ENCODE measurements at regions not wholly inside any gene's neighbourhood (a gene's known extent, or its start where the extent isn't known, plus 50 kb on each side); places are given as distances from the start of the nearest gene placed in this dataset.

DNA sequence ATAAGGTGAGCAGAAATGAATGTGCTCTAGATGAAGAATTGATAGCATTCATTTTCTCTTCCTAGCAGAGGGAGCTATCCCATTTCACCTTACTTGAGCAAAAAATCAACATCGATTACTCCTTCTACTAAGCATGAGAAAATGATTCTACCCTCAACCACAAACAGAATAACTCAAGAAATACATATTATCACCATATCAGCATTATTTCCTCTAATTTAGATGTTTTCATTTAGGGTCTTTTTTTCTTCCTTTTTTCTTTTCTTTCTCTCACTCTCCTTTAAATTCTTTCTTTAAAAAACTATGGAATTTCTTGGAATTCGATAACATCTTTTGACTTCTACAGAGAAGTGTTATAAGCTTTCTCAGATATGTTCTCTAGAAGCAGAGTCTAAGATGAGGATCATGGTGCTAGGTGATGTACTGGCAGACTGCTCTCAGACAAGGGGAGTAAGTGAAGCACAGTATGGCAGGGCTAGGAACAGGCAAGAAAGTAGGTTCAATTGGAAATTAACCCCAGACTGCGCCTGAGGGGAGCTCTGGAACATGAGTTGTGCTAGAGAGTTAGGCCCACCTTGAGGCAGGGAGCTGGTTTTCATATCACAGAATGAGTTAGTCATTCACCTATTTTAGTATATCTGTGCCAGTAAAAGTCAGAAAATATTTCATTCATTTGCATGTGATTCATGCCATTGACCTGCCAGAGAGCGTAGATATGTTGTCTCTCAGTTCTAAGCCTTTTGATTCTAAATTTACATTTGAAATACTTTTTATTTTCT is 279.2 kb upstream of the KCNH8 start:
- no peaks in the 10 kb centered on the region for H3K27me3 Mint-ChIP-seq (ENCODE audit: insufficient read depth, unreplicated experiment)

DNA sequence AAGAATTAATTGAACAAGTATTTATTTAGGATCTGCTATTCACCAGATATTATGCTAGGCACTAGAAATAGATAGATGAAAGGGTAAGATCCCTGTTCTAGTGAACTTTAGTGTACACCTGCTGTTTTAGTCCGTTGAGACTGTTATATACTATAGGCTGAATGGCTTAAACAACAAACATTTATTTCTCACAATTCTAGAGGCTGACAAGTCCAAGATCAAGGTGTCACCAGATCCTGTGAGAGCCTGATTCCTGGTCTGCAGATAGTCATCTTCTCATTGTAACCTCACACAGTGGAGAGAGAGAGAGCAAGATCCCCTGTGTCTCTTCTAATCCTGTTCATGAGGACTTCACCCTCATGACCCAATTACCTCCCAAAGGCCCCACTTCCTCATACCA is 281.4 kb upstream of the KCNH8 start:
- H3K27me3 Mint-ChIP-seq (ENCODE audit: insufficient read depth, unreplicated experiment): no peaks in the 10 kb centered on the region
- no TSS peak for BruUV-seq (replicated peaks)
- intact Hi-C loops (cut with micrococcal nuclease; ENCODE audit: unreplicated experiment): no loop called here
- CTCF ChIA-PET: no interaction called here
- no peak overlapping the region for H3K27ac Mint-ChIP-seq (ENCODE audit: unreplicated experiment)
- Histone ChIP-seq H3K4me1 (no peaks in the 10 kb centered on the region), H3K9me3 (no peaks in the 10 kb centered on the region), H3K36me3 (ENCODE audit: control insufficient read depth, insufficient read depth, low read length) (no peaks in the 10 kb centered on the region), H3K27me3 (replicated peaks; ENCODE audit: control insufficient read depth, insufficient read depth, low read length) (no peaks in the 10 kb centered on the region), H3K4me3 (ENCODE audit: low read depth, low read length) (no peak overlapping the region)
- TF ChIP-seq, protein P1, sequence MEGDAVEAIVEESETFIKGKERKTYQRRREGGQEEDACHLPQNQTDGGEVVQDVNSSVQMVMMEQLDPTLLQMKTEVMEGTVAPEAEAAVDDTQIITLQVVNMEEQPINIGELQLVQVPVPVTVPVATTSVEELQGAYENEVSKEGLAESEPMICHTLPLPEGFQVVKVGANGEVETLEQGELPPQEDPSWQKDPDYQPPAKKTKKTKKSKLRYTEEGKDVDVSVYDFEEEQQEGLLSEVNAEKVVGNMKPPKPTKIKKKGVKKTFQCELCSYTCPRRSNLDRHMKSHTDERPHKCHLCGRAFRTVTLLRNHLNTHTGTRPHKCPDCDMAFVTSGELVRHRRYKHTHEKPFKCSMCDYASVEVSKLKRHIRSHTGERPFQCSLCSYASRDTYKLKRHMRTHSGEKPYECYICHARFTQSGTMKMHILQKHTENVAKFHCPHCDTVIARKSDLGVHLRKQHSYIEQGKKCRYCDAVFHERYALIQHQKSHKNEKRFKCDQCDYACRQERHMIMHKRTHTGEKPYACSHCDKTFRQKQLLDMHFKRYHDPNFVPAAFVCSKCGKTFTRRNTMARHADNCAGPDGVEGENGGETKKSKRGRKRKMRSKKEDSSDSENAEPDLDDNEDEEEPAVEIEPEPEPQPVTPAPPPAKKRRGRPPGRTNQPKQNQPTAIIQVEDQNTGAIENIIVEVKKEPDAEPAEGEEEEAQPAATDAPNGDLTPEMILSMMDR (IDR thresholded peaks at IDR 0.05; ENCODE audit: insufficient read depth in 1 of 2, low read depth in 1 of 2, low read length in 1 of 2, severe bottlenecking in 1 of 2, unreplicated experiment in 1 of 2): no peak
- no peaks in the 10 kb centered on the region for H3K36me3 Mint-ChIP-seq (ENCODE audit: insufficient read depth, unreplicated experiment)
- no peaks in the 10 kb centered on the region for H3K4me1 Mint-ChIP-seq (ENCODE audit: low read depth, unreplicated experiment)
- no peak overlapping the region for H3K4me3 Mint-ChIP-seq (ENCODE audit: unreplicated experiment)
- H3K9me3 Mint-ChIP-seq (ENCODE audit: unreplicated experiment): no peaks in the 10 kb centered on the region
- DNase-seq: no peak
- POLR2A ChIA-PET: no interaction called here

More for the DNA sequence above, 279.2 kb upstream of the KCNH8 start:
- intact Hi-C loops (cut with micrococcal nuclease; ENCODE audit: unreplicated experiment): no loop called here
- H3K36me3 Mint-ChIP-seq (ENCODE audit: insufficient read depth, unreplicated experiment): no peaks in the 10 kb centered on the region
- DNase-seq: no peak
- TF ChIP-seq, protein P1 (IDR thresholded peaks at IDR 0.05; ENCODE audit: insufficient read depth in 1 of 2, low read depth in 1 of 2, low read length in 1 of 2, severe bottlenecking in 1 of 2, unreplicated experiment in 1 of 2): no peak
- no peaks in the 10 kb centered on the region for H3K4me1 Mint-ChIP-seq (ENCODE audit: low read depth, unreplicated experiment)
- H3K9me3 Mint-ChIP-seq (ENCODE audit: unreplicated experiment): no peaks in the 10 kb centered on the region
- CTCF ChIA-PET: no interaction called here
- no peaks in the 10 kb centered on the region for H3K4me1 ChIP-seq
- no peak overlapping the region for H3K4me3 ChIP-seq (ENCODE audit: low read depth, low read length)
- no peaks in the 10 kb centered on the region for H3K9me3 ChIP-seq
- H3K4me3 Mint-ChIP-seq (ENCODE audit: unreplicated experiment): no peak overlapping the region
- H3K27ac Mint-ChIP-seq (ENCODE audit: unreplicated experiment): no peak overlapping the region
- BruUV-seq (replicated peaks): no TSS peak
- no peaks in the 10 kb centered on the region for H3K36me3 ChIP-seq (ENCODE audit: control insufficient read depth, insufficient read depth, low read length)
- H3K27me3 ChIP-seq (replicated peaks; ENCODE audit: control insufficient read depth, insufficient read depth, low read length): no peaks in the 10 kb centered on the region
- POLR2A ChIA-PET: no interaction called here

DNA sequence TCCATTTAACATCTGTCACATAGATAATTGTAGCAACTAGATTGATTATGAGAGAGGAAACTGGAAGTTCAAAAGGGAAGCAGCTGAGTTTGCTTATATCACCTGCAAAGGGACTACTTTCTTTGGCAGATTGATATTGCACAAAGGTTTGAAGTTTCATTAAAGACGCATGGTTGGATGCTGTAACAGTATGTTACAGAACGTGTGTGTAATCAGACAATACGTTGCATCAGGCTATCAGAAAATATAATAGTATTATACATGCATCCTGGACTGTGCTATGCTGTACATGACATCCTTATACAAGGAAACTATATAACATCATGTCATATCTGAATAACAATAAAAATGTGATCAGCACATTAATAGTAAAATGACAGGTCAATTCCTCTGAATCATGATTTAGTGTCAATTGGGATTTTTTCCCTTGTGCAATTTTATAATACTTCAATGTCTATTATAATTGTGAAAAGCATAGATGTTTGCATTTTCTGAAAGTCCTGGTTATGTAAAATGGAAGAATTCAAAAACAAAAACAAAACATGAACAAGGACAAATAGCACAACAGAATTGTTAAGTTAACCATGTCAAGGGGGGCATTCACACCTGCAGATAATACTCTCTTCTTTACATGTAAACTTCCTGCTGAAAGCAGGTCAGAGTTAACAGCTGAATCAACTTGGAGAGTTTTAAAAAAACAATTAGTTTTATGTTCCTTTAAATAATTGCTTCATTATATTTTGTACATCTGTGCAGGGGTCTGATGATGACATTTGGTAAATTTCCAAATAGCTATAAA is 283.2 kb upstream of the KCNH8 start:
- Histone ChIP-seq H3K36me3 (ENCODE audit: control insufficient read depth, insufficient read depth, low read length) (no peaks in the 10 kb centered on the region), H3K4me3 (ENCODE audit: low read depth, low read length) (no peak overlapping the region), H3K27me3 (replicated peaks; ENCODE audit: control insufficient read depth, insufficient read depth, low read length) (no peaks in the 10 kb centered on the region), H3K9me3 (no peaks in the 10 kb centered on the region), H3K4me1 (no peaks in the 10 kb centered on the region)
- DNase-seq: no peak
- Mint-ChIP-seq H3K27me3 (ENCODE audit: insufficient read depth, unreplicated experiment) (no peaks in the 10 kb centered on the region), H3K4me3 (ENCODE audit: unreplicated experiment) (no peak overlapping the region), H3K27ac (ENCODE audit: unreplicated experiment) (no peak overlapping the region), H3K9me3 (ENCODE audit: unreplicated experiment) (no peaks in the 10 kb centered on the region), H3K4me1 (ENCODE audit: low read depth, unreplicated experiment) (no peaks in the 10 kb centered on the region), H3K36me3 (ENCODE audit: insufficient read depth, unreplicated experiment) (no peaks in the 10 kb centered on the region)
- ChIA-PET CTCF (no interaction called here), POLR2A (no interaction called here)
- BruUV-seq (replicated peaks): no TSS peak
- intact Hi-C loops (cut with micrococcal nuclease; ENCODE audit: unreplicated experiment): no loop called here
- TF ChIP-seq, protein P1 (IDR thresholded peaks at IDR 0.05; ENCODE audit: insufficient read depth in 1 of 2, low read depth in 1 of 2, low read length in 1 of 2, severe bottlenecking in 1 of 2, unreplicated experiment in 1 of 2): no peak

Data from Caco-2 (cell line).